A673 (cell line): ENCODE measurements at regions not wholly inside any gene's neighbourhood (a gene's known extent, or its start where the extent isn't known, plus 50 kb on each side); places are given as distances from the start of the nearest gene placed in this dataset.

Source experiments
- EZH2 ChIP-seq: fragments of 200-600 bp; sonication (generic); IDR thresholded peaks from 2 replicates; pipeline ENCODE4 v1.6.1; 2017; ENCODE audit warnings: borderline replicate concordance, low read depth, mild to moderate bottlenecking, mixed read lengths, antibody characterized with exemption, low read length; ENCODE audit not compliant: poor library complexity, severe bottlenecking
- TF ChIP-seq, protein P1 (sequence below): fragments of 300-800, 200-600 bp; sonication (generic); conservative IDR thresholded peaks from 2 replicates; pipeline ENCODE4 v1.5.1; 2017; ENCODE audit warnings: low read depth, mild to moderate bottlenecking, antibody characterized with exemption, low read length, moderate library complexity, mixed read lengths

- TF ChIP-seq, protein P1, sequence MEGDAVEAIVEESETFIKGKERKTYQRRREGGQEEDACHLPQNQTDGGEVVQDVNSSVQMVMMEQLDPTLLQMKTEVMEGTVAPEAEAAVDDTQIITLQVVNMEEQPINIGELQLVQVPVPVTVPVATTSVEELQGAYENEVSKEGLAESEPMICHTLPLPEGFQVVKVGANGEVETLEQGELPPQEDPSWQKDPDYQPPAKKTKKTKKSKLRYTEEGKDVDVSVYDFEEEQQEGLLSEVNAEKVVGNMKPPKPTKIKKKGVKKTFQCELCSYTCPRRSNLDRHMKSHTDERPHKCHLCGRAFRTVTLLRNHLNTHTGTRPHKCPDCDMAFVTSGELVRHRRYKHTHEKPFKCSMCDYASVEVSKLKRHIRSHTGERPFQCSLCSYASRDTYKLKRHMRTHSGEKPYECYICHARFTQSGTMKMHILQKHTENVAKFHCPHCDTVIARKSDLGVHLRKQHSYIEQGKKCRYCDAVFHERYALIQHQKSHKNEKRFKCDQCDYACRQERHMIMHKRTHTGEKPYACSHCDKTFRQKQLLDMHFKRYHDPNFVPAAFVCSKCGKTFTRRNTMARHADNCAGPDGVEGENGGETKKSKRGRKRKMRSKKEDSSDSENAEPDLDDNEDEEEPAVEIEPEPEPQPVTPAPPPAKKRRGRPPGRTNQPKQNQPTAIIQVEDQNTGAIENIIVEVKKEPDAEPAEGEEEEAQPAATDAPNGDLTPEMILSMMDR, result no peak
- no peak for TF ChIP-seq EZH2
These were observed 2003.8 kb upstream of the CDH9 start for GRCh38 chr5:29042152-29042551.
